RCC 7860 (cell line): ENCODE measurements at regions not wholly inside any gene's neighbourhood (a gene's known extent, or its start where the extent isn't known, plus 50 kb on each side); places are given as distances from the start of the nearest gene placed in this dataset.
"Not testable (repeated sequence)": the region's sequence is repeated elsewhere in the genome, so short reads cannot be mapped to it uniquely, and the experiment has no call there.

Source experiments
- DNase-seq: peaks from one replicate; pipeline ENCODE4 v3.0.0-alpha.2; 2015; ENCODE audit warnings: low spot score
- FAIRE-seq: peaks from 2 replicates; lab custom pipeline; 2012; peaks lifted over from hg19 to GRCh38; lab: Jason Lieb, UNC

- not testable (repeated sequence) for FAIRE-seq, DNase-seq
These were observed 65.0 kb downstream of the CCDC201 start for GRCh38 chr7:45807832-45808231.

GRCh38 chr7:45802214-45802613, 70.7 kb downstream of the CCDC201 start:
- not testable (repeated sequence) for DNase-seq, FAIRE-seq

- not testable (repeated sequence) for FAIRE-seq
- peak; percentile 65 for DNase-seq
These were observed 75.6 kb downstream of the CCDC201 start for GRCh38 chr7:45797264-45797663.

- FAIRE-seq, DNase-seq: not testable (repeated sequence)
These were observed 83.2 kb downstream of the CCDC201 start for GRCh38 chr7:45789641-45790040.

- FAIRE-seq, DNase-seq: not testable (repeated sequence)
These were observed 87.2 kb downstream of the CCDC201 start for GRCh38 chr7:45785724-45786123.

- FAIRE-seq, DNase-seq: not testable (repeated sequence)
These were observed 88.1 kb downstream of the CCDC201 start for GRCh38 chr7:45784775-45785174.
